Left renal pelvis (tissue), 4 donors: ENCODE measurements at regions not wholly inside any gene's neighbourhood (a gene's known extent, or its start where the extent isn't known, plus 50 kb on each side); places are given as distances from the start of the nearest gene placed in this dataset.
"Not testable (repeated sequence)": the region's sequence is repeated elsewhere in the genome, so short reads cannot be mapped to it uniquely, and the experiment has no call there.

Experiments used
- DNase-seq, 4 donors: peaks; one replicate each; pipeline ENCODE4 v3.0.0-alpha.2; 2013; ENCODE audit warnings: low read depth in 4 of 4, low spot score in 3 of 4

DNA sequence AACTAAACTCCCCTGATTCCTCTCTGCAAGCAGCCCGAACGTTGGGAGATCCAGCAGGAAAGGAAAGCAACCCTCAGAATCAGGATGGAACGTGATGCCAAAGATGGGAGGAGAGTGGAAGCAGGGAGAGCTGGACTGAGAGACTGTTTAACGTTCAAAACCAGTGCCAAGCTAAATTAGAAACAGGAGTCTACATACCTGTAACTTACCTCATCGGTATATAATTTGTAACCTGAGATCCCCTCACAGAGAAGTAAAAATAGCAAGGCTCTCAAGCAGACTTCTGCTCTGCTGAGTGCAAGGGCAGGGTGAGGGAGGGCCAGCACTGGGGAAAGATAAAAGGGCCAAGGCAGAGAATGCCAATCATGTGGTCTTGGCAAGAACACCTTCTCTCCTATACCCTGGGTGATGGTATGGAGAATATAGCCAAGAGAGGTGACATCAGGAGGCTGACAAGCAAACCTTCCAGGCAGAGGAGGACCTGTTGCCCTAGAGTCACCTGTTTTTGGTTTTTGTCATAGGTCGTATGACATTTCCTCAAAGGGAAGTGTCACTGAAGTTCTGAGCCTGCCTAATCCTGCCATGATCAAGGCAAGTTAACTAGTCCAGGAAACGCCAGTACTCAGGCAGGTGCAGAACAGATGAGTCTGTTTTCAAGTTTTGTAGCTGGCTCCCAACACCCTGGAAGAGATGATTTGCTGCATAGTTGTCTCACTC, 472.0 kb downstream of the NFIB start:
- DNase-seq, result no peak

- DNase-seq, result no peak
Measured at GRCh38 chr9:13832446-13832845, 481.5 kb downstream of the NFIB start.

GRCh38 chr9:13823026-13823425, 490.9 kb downstream of the NFIB start:
- no peak for DNase-seq

DNA sequence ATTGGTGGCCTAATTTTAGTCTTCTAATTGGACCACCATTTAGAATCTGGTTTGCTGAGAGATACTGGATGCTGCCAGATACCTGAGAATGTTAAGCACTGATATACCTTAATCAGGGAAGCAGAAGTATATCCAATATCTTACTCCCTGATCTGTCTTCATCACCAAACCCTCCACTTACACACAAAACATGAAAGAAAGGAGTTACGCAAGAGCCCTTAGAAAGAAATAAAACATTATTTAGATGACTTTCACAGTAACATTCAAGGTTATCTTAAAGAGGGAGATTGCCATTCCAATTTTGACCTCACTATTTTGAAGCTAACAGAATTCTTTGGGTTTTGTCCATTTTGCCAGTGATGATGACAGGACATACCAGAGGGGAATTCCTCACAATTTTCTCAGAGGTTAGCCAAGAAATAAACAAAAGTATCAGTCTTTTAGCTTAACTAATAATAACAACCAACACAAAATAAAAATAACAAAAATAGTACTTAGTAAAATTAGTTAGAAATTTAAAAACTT, 496.1 kb downstream of the NFIB start:
- no peak for DNase-seq

GRCh38 chr9:13816837-13817236, 497.1 kb downstream of the NFIB start:
- no peak for DNase-seq

GRCh38 chr9:13814647-13815400, 499.1 kb downstream of the NFIB start:
- DNase-seq, result no peak

GRCh38 chr9:13811876-13812275, 502.1 kb downstream of the NFIB start:
- no peak for DNase-seq

DNA sequence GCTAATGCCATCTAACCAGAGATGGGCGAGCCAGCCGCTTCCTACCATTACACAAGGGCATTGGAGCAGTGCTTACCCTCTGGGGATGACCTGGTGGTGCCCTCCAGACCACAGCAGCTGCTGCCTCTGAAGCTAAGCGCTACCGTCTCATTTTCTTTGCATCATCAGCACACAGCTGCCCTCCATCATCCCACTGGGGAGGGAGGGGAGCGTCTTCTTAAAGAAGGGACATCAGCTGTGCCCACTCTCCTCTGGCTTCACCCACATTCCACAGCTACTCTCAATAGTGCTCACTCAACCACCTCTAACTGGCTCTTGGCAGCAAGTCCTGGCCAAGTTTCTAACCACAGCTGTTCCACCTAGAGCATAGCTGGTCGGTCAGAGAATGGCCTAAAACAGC, 503.4 kb downstream of the NFIB start:
- no peak for DNase-seq

GRCh38 chr9:13809401-13809800, 504.5 kb downstream of the NFIB start:
- no peak for DNase-seq

DNA sequence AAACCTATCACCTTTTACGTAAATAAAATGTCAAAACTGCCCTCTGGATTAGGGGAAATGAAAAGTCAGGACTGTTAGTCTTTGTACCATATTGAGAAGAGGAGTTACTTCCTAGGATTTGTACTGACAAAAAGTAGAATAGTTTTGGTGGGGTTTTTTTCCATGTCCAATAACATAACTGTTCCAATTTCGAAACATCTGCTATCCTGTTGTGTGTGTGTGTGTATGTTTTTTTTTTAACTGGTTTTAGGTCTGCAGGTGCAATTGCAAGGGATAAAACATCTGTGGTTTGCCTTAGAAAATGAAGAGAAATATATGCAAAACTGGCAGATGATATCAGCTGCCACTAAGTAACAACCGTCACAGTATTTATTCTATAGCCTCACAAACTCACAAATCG, 506.8 kb downstream of the NFIB start:
- no peak for DNase-seq

DNA sequence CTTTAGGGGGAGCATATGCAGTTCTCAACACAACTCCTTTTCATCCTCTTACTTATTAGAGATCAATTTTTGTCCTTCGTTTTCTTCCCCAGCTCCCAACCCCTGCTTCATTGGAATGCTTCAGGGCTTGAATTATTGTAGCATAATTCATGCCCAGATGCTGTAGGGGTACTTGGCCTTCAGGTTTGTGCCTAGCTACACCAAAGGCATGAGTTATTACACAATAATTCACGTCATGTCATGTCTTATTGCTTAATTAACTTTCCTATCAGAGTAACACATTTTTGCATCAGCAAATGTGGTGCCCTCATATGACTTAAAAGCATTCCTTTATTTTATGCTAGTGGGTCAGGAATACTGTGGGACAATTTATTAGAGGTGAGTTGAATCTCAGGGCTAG, 507.2 kb downstream of the NFIB start:
- no peak for DNase-seq

GRCh38 chr9:13805546-13805945, 508.4 kb downstream of the NFIB start:
- no peak for DNase-seq

DNA sequence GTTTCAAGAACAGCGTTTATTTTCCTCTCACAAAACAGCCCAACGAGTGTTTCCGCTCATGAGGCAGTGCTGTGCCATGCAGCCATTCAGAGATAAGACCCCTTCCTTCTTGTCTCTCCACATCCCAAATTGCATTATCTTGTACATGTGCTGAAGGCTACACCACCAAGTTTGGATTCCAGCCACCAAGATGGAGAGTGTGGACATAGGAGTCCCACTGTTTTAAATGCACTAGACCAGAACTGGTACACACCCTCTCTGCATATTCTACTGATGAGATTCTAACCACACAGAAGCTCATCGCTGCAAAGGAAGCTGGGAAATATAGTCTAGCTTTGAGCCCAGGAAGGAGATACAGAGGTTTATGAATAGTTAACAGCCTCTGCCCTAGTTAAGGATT, 509.4 kb downstream of the NFIB start:
- DNase-seq, result no peak

- no peak for DNase-seq
Measured at GRCh38 chr9:13800776-13801175, 513.2 kb downstream of the NFIB start.

- DNase-seq, result not testable (repeated sequence)
Measured at GRCh38 chr9:13797701-13798100, 516.2 kb downstream of the NFIB start.

- no peak for DNase-seq
Measured at GRCh38 chr9:13791816-13792215, 512.3 kb upstream of the MPDZ start.

DNA sequence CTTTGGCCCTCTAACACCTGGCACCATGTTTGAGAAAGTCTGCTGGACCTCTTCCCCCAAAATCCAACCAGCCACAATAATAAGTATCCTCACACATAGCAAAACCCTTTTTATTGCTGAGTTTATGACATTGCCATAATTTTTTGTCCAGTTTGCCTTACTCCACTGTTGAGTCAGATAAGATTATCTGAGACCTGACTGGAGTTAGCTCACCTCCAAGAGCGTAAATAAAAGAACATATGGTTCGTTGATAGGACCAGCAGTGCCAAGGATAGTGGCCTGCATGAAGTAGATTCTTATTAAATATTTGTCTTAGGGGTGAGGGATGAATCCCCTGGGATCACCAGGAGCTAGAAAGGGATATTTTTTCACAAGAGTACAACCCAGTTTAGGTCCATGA, 510.6 kb upstream of the MPDZ start:
- no peak for DNase-seq

DNA sequence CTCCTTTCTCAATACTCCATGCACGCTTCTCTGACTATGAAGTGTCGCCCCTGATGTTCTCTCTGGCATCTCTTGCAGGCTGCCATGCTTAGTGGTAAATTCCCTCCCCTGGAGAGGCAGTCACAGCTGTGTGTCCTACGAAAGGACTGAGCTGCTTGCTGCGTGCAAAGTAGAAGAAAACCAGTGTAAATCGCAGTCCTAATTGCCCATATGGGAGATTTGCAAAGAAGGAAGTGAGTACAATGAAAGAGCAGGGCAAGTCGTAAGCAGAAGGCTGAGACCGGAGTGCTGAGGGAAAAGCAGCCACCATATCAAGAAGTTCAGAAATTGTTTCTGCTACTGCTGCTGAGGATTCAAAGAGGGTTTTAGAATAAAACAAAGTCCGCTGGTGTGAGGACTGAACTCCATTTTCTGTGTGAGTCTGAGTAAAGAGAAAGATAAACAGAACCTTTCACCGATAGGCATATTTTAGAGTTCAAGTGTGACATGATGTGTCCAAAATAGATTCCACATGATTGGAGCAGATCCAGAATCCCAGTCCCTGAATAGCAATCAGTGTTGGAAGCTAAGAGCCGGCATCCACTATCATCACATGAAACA, 507.8 kb upstream of the MPDZ start:
- DNase-seq, result peak; percentile 17 to 38 (median 23)

DNA sequence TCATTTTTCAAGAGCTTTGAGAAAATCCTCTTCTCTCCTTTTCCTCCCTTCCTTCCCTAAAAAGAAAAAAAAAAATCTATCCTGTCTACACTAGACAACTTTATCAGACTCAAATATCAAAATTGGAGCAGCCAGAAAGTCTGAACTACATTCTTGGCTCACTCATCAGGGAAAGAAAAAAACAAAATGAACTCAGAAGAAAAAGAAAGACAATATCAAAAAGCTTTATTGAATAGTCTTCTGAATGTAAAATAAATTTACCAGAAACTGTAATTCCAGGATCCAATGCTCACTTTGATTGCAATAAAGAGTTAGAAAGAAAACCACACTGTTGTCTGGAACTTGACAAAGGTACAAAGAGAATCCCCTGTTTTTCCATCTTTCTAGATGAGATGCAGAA, 507.2 kb upstream of the MPDZ start:
- DNase-seq, result no peak

GRCh38 chr9:13786131-13786530, 506.6 kb upstream of the MPDZ start:
- DNase-seq, result no peak

GRCh38 chr9:13779106-13779505, 499.6 kb upstream of the MPDZ start:
- DNase-seq, result no peak

- no peak for DNase-seq
Measured at GRCh38 chr9:13778631-13779030, 499.1 kb upstream of the MPDZ start.
